ENCODE measurements at regions not wholly inside any gene's neighbourhood (a gene's known extent, or its start where the extent isn't known, plus 50 kb on each side); places are given as distances from the start of the nearest gene placed in this dataset.

GRCh38 chr12:71230542-71230941, 72.7 kb upstream of the TSPAN8 start:
- Histone ChIP-seq H3K36me3 (no peaks in the 10 kb centered on the region), H3K27me3 (no peaks in the 10 kb centered on the region), H3K4me1 (no peaks in the 10 kb centered on the region), H3K27ac (no peak overlapping the region), H3K9me3 (no peaks in the 10 kb centered on the region), H3K4me3 (no peak overlapping the region)
- in situ Hi-C loops (cut with MboI; ENCODE audit: low sequenced_read_pairs in 4 of 4) (no loop called here), intact Hi-C loops (cut with DNase I; ENCODE audit: low total_unique reads) (no loop called here)
- DNase-seq (no peak), ATAC-seq (no peak)
- TF ChIP-seq, protein P1, sequence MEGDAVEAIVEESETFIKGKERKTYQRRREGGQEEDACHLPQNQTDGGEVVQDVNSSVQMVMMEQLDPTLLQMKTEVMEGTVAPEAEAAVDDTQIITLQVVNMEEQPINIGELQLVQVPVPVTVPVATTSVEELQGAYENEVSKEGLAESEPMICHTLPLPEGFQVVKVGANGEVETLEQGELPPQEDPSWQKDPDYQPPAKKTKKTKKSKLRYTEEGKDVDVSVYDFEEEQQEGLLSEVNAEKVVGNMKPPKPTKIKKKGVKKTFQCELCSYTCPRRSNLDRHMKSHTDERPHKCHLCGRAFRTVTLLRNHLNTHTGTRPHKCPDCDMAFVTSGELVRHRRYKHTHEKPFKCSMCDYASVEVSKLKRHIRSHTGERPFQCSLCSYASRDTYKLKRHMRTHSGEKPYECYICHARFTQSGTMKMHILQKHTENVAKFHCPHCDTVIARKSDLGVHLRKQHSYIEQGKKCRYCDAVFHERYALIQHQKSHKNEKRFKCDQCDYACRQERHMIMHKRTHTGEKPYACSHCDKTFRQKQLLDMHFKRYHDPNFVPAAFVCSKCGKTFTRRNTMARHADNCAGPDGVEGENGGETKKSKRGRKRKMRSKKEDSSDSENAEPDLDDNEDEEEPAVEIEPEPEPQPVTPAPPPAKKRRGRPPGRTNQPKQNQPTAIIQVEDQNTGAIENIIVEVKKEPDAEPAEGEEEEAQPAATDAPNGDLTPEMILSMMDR (IDR thresholded peaks at IDR 0.05 in 4 of 5, conservative IDR thresholded peaks at IDR 0.05 in 1 of 5): no peak
- TF ChIP-seq POLR2A (IDR thresholded peaks at IDR 0.05): no peak

GRCh38 chr12:71223139-71223538, 65.3 kb upstream of the TSPAN8 start:
- Histone ChIP-seq H3K9me3 (no peaks in the 10 kb centered on the region), H3K36me3 (no peaks in the 10 kb centered on the region), H3K4me3 (no peak overlapping the region), H3K27ac (no peak overlapping the region), H3K27me3 (no peaks in the 10 kb centered on the region), H3K4me1 (no peaks in the 10 kb centered on the region)
- TF ChIP-seq POLR2A (IDR thresholded peaks at IDR 0.05): no peak
- TF ChIP-seq, protein P1 (IDR thresholded peaks at IDR 0.05 in 4 of 5, conservative IDR thresholded peaks at IDR 0.05 in 1 of 5): no peak
- in situ Hi-C loops (cut with MboI; ENCODE audit: low sequenced_read_pairs in 4 of 4): loop anchor here in 1 of 4 donors (10.0 kb wide), 1 partner anchor 162 kb away; no protein-coding TSS in a partner anchor
- DNase-seq (no peak), ATAC-seq (no peak)
- intact Hi-C loops (cut with DNase I; ENCODE audit: low total_unique reads): no loop called here

DNA sequence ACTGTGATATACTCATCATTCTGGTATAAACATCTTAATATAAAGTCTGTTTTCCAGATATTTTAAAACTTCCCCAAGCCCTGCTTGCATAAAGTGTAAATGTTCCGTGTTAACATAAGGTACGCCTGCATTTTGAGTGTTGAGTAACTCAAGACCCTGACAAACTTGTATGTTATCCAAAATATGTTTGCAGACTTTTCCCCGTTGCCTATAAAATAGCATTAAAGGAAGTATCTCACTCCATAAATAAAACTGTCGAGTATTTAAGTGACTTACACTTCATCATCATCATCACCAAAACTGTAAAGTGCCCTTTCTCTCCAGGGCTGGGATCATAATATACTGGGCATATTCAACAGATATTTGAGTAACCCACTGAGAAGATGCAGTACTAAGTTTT, 64.6 kb upstream of the TSPAN8 start:
- in situ Hi-C loops (cut with MboI; ENCODE audit: low sequenced_read_pairs in 4 of 4) (loop anchor here in 1 of 4 donors (10.0 kb wide), 1 partner anchor 162 kb away; no protein-coding TSS in a partner anchor), intact Hi-C loops (cut with DNase I; ENCODE audit: low total_unique reads) (no loop called here)
- no peak for ATAC-seq
- H3K4me3 ChIP-seq: no peak overlapping the region
- H3K36me3 ChIP-seq: no peaks in the 10 kb centered on the region
- H3K4me1 ChIP-seq: no peaks in the 10 kb centered on the region
- DNase-seq: no peak
- H3K27ac ChIP-seq: no peak overlapping the region
- H3K27me3 ChIP-seq: no peaks in the 10 kb centered on the region
- TF ChIP-seq, protein P1 (IDR thresholded peaks at IDR 0.05 in 4 of 5, conservative IDR thresholded peaks at IDR 0.05 in 1 of 5): no peak
- no peak for TF ChIP-seq POLR2A (IDR thresholded peaks at IDR 0.05)
- H3K9me3 ChIP-seq: no peaks in the 10 kb centered on the region

DNA sequence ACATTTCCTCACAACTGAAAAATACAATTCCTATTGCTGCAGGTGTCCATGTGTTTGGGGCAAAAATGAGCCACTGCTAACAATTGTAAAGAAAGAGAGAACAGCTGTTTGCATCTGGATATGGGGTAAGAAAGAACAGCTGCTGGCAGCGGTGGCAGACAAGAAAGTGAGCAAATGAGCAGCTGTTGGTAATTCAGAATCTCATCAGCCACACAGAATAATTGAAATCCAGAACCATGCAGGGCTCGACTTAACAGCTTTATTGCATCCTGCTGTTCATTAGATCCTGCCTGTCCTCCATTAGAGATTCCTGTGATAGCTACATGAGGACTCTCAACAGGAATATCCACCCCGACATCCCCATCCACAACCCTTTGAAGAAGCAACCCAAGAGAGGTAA, 62.5 kb upstream of the TSPAN8 start:
- no peaks in the 10 kb centered on the region for H3K4me1 ChIP-seq
- in situ Hi-C loops (cut with MboI; ENCODE audit: low sequenced_read_pairs in 4 of 4) (loop anchor here in 1 of 4 donors (10.0 kb wide), 1 partner anchor 165 kb away; no protein-coding TSS in a partner anchor), intact Hi-C loops (cut with DNase I; ENCODE audit: low total_unique reads) (no loop called here)
- H3K36me3 ChIP-seq: no peaks in the 10 kb centered on the region
- no peak for TF ChIP-seq POLR2A (IDR thresholded peaks at IDR 0.05)
- TF ChIP-seq, protein P1 (IDR thresholded peaks at IDR 0.05 in 4 of 5, conservative IDR thresholded peaks at IDR 0.05 in 1 of 5): no peak
- ATAC-seq: no peak
- no peaks in the 10 kb centered on the region for H3K27me3 ChIP-seq
- H3K27ac ChIP-seq: no peak overlapping the region
- no peak overlapping the region for H3K4me3 ChIP-seq
- H3K9me3 ChIP-seq: no peaks in the 10 kb centered on the region
- no peak for DNase-seq

DNA sequence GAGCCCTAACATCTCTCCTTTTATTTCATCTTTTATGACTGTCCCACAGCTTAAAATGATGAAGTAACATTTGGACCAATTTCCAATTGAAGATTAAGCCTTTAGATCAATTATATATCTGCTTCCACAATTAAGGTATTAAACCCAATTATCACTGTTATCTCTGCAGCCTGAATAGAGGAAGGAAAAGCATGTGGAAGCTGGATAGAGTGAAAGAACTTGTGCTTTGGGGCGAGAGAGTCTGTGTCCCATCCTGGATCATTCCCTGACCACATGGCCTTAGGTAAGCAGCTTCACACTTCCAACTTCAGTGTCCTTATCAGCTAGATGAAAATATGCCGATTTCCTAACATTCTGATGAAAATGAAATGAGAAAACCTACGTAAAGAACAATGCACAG, 61.4 kb upstream of the TSPAN8 start:
- DNase-seq (no peak), ATAC-seq (no peak)
- in situ Hi-C loops (cut with MboI; ENCODE audit: low sequenced_read_pairs in 4 of 4) (no loop called here), intact Hi-C loops (cut with DNase I; ENCODE audit: low total_unique reads) (loop anchor here (5.0 to 10.0 kb wide), 2 partner anchors 416 to 528 kb away; no protein-coding TSS in a partner anchor)
- no peak overlapping the region for H3K4me3 ChIP-seq
- H3K36me3 ChIP-seq: no peaks in the 10 kb centered on the region
- H3K27me3 ChIP-seq: no peaks in the 10 kb centered on the region
- no peak overlapping the region for H3K27ac ChIP-seq
- no peaks in the 10 kb centered on the region for H3K4me1 ChIP-seq
- no peaks in the 10 kb centered on the region for H3K9me3 ChIP-seq
- no peak for TF ChIP-seq POLR2A (IDR thresholded peaks at IDR 0.05)
- TF ChIP-seq, protein P1 (IDR thresholded peaks at IDR 0.05 in 4 of 5, conservative IDR thresholded peaks at IDR 0.05 in 1 of 5): no peak

Measured in gastrocnemius medialis (tissue), 4 donors.